Endodermal cell (in vitro differentiated cells): ENCODE measurements at regions not wholly inside any gene's neighbourhood (a gene's known extent, or its start where the extent isn't known, plus 50 kb on each side); places are given as distances from the start of the nearest gene placed in this dataset.
"Not testable (repeated sequence)": the region's sequence is repeated elsewhere in the genome, so short reads cannot be mapped to it uniquely, and the experiment has no call there.

Source experiments
- DNase-seq: peaks from one replicate; pipeline ENCODE4 v3.0.0-alpha.2; 2017
- H3K27ac ChIP-seq: 2 replicates; pipeline ENCODE4 v1.5.1; 2013; ENCODE audit warnings: mild to moderate bottlenecking, low read depth, low read length, moderate library complexity
- H3K27me3 ChIP-seq: 2 replicates; pipeline ENCODE4 v1.6.1; 2013; ENCODE audit warnings: mild to moderate bottlenecking, low read length, moderate library complexity; ENCODE audit not compliant: insufficient read depth, control insufficient read depth, poor library complexity, severe bottlenecking
- H3K36me3 ChIP-seq: 2 replicates; pipeline ENCODE4 v1.7.0; 2013; ENCODE audit warnings: mild to moderate bottlenecking, low read length, moderate library complexity; ENCODE audit not compliant: control insufficient read depth, insufficient read depth
- H3K4me1 ChIP-seq: one replicate; pipeline ENCODE4 v1.7.0; 2013; ENCODE audit warnings: low read length; ENCODE audit not compliant: control insufficient read depth, insufficient read depth
- H3K4me3 ChIP-seq: 2 replicates; pipeline ENCODE4 v1.5.1; 2013; ENCODE audit warnings: mild to moderate bottlenecking, low read length, moderate library complexity
- H3K9ac ChIP-seq: 2 replicates; pipeline ENCODE4 v1.6.1; 2013; ENCODE audit warnings: mild to moderate bottlenecking, low read length, moderate library complexity; ENCODE audit not compliant: poor library complexity, severe bottlenecking; ENCODE audit errors: extremely low read depth
- H3K9me3 ChIP-seq: 2 replicates; pipeline ENCODE4 v1.6.1; 2013; ENCODE audit warnings: mild to moderate bottlenecking, low read length, moderate library complexity; ENCODE audit not compliant: control insufficient read depth
- H3K27ac Mint-ChIP-seq: 2 replicates; pipeline ENCODE4 v1.8.0; 2020; ENCODE audit warnings: mixed read lengths
- H3K27me3 Mint-ChIP-seq: 2 replicates; pipeline ENCODE4 v1.8.0; 2021; ENCODE audit warnings: mild to moderate bottlenecking, mixed read lengths; ENCODE audit not compliant: insufficient read depth
- H3K36me3 Mint-ChIP-seq: 2 replicates; pipeline ENCODE4 v1.8.0; 2020; ENCODE audit warnings: low read depth, mixed read lengths
- H3K4me1 Mint-ChIP-seq: 2 replicates; pipeline ENCODE4 v1.8.0; 2020; ENCODE audit warnings: mixed read lengths
- H3K4me3 Mint-ChIP-seq: 2 replicates; pipeline ENCODE4 v1.8.0; 2020; ENCODE audit warnings: mild to moderate bottlenecking, moderate library complexity, mixed read lengths
- H3K9me3 Mint-ChIP-seq: 2 replicates; pipeline ENCODE4 v1.8.0; 2020; ENCODE audit warnings: mild to moderate bottlenecking, mixed read lengths
- CTCF ChIP-seq: fragments of 200-600 bp; sonication (generic); conservative IDR thresholded peaks from 2 replicates; pipeline ENCODE4 v1.5.0; 2021; ENCODE audit warnings: antibody characterized with exemption, mild to moderate bottlenecking
- WGBS, 2 experiments: methylation state at CpG; one replicate each; pipeline versions ENCODE4 v1.1.5 to v1.1.7; 2013; ENCODE audit warnings: missing lambda C conversion rate in 2 of 2, mixed read lengths in 1 of 2; ENCODE audit not compliant: insufficient coverage in 1 of 2, insufficient read length in 1 of 2; 5-methylcytosine and 5-hydroxymethylcytosine counted together

- Histone ChIP-seq H3K4me1 (no peaks in the 10 kb centered on the region), H3K4me3 (no peak overlapping the region), H3K36me3 (no peaks in the 10 kb centered on the region), H3K9ac (no peak overlapping the region), H3K27ac (no peak overlapping the region), H3K27me3 (no peaks in the 10 kb centered on the region), H3K9me3 (no peaks in the 10 kb centered on the region)
- Mint-ChIP-seq H3K36me3 (no peaks in the 10 kb centered on the region), H3K27me3 (no peaks in the 10 kb centered on the region), H3K9me3 (no peaks in the 10 kb centered on the region), H3K27ac (no peak overlapping the region), H3K4me1 (peaks cover 6% of the 10 kb centered on the region), H3K4me3 (no peak overlapping the region)
- DNase-seq = no peak
- TF ChIP-seq CTCF = no peak
- WGBS, 2 experiments = 90 to 97% methylated on average over 3 of the region's 3 CpGs
Measured at GRCh38 chr7:15816835-15817426, 130.4 kb upstream of the MEOX2 start.

GRCh38 chr7:15813448-15813847 is 127.0 kb upstream of the MEOX2 start:
- H3K9me3 ChIP-seq = no peaks in the 10 kb centered on the region
- TF ChIP-seq CTCF = no peak
- H3K4me3 ChIP-seq = no peak overlapping the region
- no peaks in the 10 kb centered on the region for H3K27me3 ChIP-seq
- H3K4me1 ChIP-seq = no peaks in the 10 kb centered on the region
- H3K9ac ChIP-seq = no peak overlapping the region
- WGBS, 2 experiments = 100% methylated on average over 1 of the region's 1 CpG; no CpG with 5 or more reads in 1 of the 2 experiments
- H3K4me1 Mint-ChIP-seq = peaks cover 4% of the 10 kb centered on the region
- H3K27me3 Mint-ChIP-seq = no peaks in the 10 kb centered on the region
- no peaks in the 10 kb centered on the region for H3K9me3 Mint-ChIP-seq
- no peak for DNase-seq
- no peaks in the 10 kb centered on the region for H3K36me3 ChIP-seq
- no peak overlapping the region for H3K27ac ChIP-seq
- H3K4me3 Mint-ChIP-seq = no peak overlapping the region
- no peaks in the 10 kb centered on the region for H3K36me3 Mint-ChIP-seq
- H3K27ac Mint-ChIP-seq = no peak overlapping the region

GRCh38 chr7:15810383-15810782 is 123.9 kb upstream of the MEOX2 start:
- not testable (repeated sequence) for H3K4me1 ChIP-seq, H3K36me3 Mint-ChIP-seq, H3K27ac ChIP-seq, H3K4me3 Mint-ChIP-seq, H3K9me3 ChIP-seq, H3K9me3 Mint-ChIP-seq, H3K27ac Mint-ChIP-seq, H3K27me3 Mint-ChIP-seq, DNase-seq, H3K9ac ChIP-seq, H3K4me3 ChIP-seq, H3K4me1 Mint-ChIP-seq, H3K36me3 ChIP-seq, H3K27me3 ChIP-seq
- 83 to 92% methylated on average over 1 of the region's 1 CpG for WGBS, 2 experiments

GRCh38 chr7:15809936-15810335 is 123.5 kb upstream of the MEOX2 start:
- H3K27ac ChIP-seq, H3K27me3 ChIP-seq, H3K4me3 ChIP-seq, H3K9me3 Mint-ChIP-seq, H3K36me3 ChIP-seq, DNase-seq, H3K27ac Mint-ChIP-seq, H3K9me3 ChIP-seq, H3K36me3 Mint-ChIP-seq, H3K27me3 Mint-ChIP-seq, H3K4me3 Mint-ChIP-seq, H3K4me1 Mint-ChIP-seq, H3K9ac ChIP-seq, H3K4me1 ChIP-seq: not testable (repeated sequence)
- WGBS, 2 experiments = 80 to 96% methylated on average over 1 of the region's 1 CpG
